ENCODE measurements at regions not wholly inside any gene's neighbourhood (a gene's known extent, or its start where the extent isn't known, plus 50 kb on each side); places are given as distances from the start of the nearest gene placed in this dataset.

DNA sequence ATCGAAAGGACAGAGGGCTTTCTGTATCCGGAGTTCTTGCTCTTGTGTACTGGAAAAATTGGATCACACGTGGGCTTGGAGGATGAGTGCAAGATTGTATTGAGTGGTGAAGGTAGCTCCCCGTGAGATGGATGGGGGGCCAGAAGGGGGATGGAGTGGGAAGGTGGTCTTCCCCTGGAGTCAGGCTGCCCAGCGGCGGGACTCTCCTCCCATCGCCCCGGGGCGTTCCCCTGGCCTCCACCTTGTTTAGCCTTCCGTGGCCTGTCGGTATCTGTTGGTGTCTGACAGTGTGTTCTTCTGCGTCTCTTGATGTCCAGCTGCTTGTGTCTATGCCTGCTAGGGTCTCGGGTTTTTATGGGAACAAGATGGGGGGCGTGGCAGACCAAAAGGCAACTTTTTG lies 54.6 kb upstream of the GABRA6 start:
- peak; percentile 45 for DNase-seq

DNA sequence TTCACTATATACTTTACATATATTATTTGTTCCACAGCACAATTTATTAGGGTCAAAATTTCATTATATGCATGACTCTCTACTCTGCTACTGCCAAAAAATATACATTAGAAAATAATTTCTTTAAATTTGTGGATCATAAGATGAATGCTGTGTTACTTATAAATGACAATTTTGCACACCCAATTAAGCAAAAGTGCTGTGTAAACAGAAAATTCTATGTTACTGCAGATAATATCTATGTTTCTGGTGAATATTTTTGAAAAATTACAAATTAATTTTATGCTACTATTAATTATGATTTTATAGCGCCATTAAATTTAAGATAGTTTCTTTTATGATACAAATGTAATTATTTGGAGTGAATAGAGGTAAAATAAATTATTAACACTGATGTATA lies 59.8 kb upstream of the GABRA6 start:
- DNase-seq = no peak

DNA sequence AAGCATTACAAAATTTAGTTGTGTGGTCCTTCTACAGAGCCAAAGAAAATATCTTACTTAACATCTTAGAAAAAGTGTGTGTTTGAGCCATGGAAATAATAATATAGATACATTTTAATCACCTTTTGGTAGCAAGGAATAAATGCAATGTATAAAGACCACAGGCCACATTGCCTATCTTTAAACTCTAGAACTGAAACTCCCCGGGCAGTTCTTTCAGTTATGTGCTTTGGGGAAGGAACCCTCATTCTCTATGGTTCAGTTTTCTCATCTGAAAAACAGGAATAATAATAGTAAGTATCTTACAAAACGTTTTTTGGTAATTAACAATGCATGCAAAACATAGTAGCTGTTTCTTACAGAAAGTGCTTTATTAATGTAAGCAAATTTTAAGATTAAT lies 67.8 kb upstream of the GABRB2 start:
- no peak for DNase-seq

DNA sequence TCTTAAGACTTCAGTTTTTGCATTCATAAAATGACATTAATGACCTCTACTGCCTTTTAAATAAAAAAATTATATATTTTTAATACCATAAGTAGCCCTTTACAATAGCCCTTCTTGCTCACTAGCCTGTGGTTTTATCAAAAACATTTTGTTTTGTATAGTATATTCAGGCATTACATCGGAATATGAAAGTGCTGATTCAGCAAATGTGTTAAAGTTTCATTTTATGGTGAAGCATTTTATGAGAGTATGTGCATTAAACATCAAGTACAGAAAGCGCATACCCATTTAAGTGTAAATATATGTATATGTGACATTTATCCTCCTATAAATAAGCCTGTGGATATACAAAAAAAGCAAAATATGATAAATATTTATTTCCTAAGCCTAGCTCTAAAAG lies 56.2 kb upstream of the GABRB2 start:
- DNase-seq = no peak

DNA sequence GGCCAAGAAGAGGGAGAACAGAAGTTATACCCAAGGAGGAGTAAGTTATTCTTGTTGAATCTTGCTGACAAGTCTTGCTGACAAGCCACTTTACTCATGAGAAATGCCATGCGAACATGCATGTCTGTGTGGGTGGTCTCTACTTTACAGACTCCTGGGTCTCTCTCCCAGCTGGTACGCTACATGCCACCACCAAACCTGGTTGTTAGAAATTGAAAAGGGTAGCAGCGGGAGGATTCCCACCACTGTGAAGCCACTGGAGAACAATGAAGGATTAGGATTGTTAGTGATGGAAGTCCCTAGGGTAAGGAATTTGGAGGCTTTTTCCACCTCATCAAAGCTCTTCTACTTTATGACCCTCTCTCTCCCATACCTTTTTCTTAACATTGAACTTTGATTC lies 53.6 kb upstream of the GABRB2 start:
- no peak for DNase-seq

DNA sequence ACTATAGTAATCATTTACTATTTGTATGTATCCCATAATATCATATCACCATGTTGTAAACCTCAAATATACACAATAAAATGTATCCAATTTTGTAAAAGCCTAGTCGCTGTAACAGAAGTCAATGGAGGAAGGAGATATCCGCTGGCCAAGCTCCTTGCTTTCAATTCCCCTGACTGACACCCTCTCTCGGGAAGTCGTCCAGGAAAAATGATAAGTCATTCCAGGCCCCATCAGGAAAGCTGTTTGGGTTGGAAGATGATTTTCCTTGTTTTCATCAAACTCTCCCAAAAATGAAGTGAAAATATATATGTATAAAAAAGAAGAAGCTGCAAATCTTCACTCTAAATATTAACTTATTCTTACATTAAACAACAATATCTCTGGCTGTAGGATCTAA lies 52.2 kb upstream of the GABRB2 start:
- no peak for DNase-seq
